Loucy (cell line): ENCODE measurements at regions not wholly inside any gene's neighbourhood (a gene's known extent, or its start where the extent isn't known, plus 50 kb on each side); places are given as distances from the start of the nearest gene placed in this dataset.

Source experiments
- H2AFZ ChIP-seq: fragments of 200-600 bp; sonication (generic); 2 replicates; pipeline ENCODE4 v1.6.0; 2016; ENCODE audit warnings: antibody characterized with exemption, mild to moderate bottlenecking, low read length, moderate library complexity
- H3F3A ChIP-seq: fragments of 200-600 bp; 2 replicates; pipeline ENCODE4 v1.6.0; 2016; ENCODE audit warnings: antibody characterized with exemption, low read depth, mild to moderate bottlenecking
- H3K27me3 ChIP-seq: fragments of 200-600 bp; sonication (generic); 2 replicates; pipeline ENCODE4 v1.6.1; 2014; ENCODE audit warnings: low read length, mild to moderate bottlenecking; ENCODE audit not compliant: insufficient read depth, poor library complexity, severe bottlenecking
- H3K36me3 ChIP-seq: fragments of 200-600 bp; sonication (generic); 2 replicates; pipeline ENCODE4 v1.6.1; 2016; ENCODE audit warnings: low read length; ENCODE audit not compliant: insufficient read depth
- H3K4me1 ChIP-seq: fragments of 200-600 bp; sonication (generic); 2 replicates; pipeline ENCODE4 v1.5.1; 2014; ENCODE audit warnings: low read length, mild to moderate bottlenecking; ENCODE audit not compliant: insufficient read depth, poor library complexity, severe bottlenecking
- H3K4me2 ChIP-seq: fragments of 200-600 bp; sonication (generic); 2 replicates; pipeline ENCODE4 v1.6.0; 2014; ENCODE audit warnings: antibody characterized with exemption, low read length, low read depth, mild to moderate bottlenecking; ENCODE audit not compliant: poor library complexity, severe bottlenecking
- H3K4me3 ChIP-seq: fragments of 200-600 bp; sonication (generic); 2 replicates; pipeline ENCODE4 v1.5.1; 2014; ENCODE audit warnings: low read length, mild to moderate bottlenecking, mixed read lengths; ENCODE audit not compliant: poor library complexity, severe bottlenecking
- H3K79me2 ChIP-seq: fragments of 200-600 bp; sonication (generic); 2 replicates; pipeline ENCODE4 v1.6.1; 2014; ENCODE audit warnings: low read length; ENCODE audit not compliant: insufficient read depth
- H3K9ac ChIP-seq: fragments of 200-600 bp; sonication (generic); 2 replicates; pipeline ENCODE4 v1.6.0; 2014; ENCODE audit warnings: mild to moderate bottlenecking, low read depth, low read length, moderate library complexity; ENCODE audit not compliant: poor library complexity, severe bottlenecking
- H3K9me2 ChIP-seq: fragments of 200-600 bp; sonication (generic); replicated peaks from 2 replicates; pipeline ENCODE4 v1.6.1; 2016; ENCODE audit warnings: low read depth, low read length, mixed read lengths
- H3K9me3 ChIP-seq: fragments of 200-600 bp; sonication (generic); 2 replicates; pipeline ENCODE4 v1.6.1; 2014; ENCODE audit warnings: mild to moderate bottlenecking, antibody characterized with exemption, low read length, low read depth; ENCODE audit not compliant: insufficient read depth
- H4K20me1 ChIP-seq: fragments of 200-600 bp; sonication (generic); 2 replicates; pipeline ENCODE4 v1.6.0; 2014; ENCODE audit warnings: antibody characterized with exemption, low read length, mild to moderate bottlenecking; ENCODE audit not compliant: insufficient read depth, poor library complexity, severe bottlenecking
- EZH2phosphoT487 ChIP-seq: fragments of 200-600 bp; IDR thresholded peaks from 2 replicates; pipeline ENCODE4 v1.6.1; 2018; ENCODE audit warnings: antibody characterized with exemption, mild to moderate bottlenecking, moderate library complexity, borderline replicate concordance
- TF ChIP-seq, protein P1 (sequence below): fragments of 200-600 bp; sonication (generic); conservative IDR thresholded peaks from 2 replicates; pipeline ENCODE4 v1.5.1; 2014; ENCODE audit warnings: mild to moderate bottlenecking, antibody characterized with exemption, low read length

DNA sequence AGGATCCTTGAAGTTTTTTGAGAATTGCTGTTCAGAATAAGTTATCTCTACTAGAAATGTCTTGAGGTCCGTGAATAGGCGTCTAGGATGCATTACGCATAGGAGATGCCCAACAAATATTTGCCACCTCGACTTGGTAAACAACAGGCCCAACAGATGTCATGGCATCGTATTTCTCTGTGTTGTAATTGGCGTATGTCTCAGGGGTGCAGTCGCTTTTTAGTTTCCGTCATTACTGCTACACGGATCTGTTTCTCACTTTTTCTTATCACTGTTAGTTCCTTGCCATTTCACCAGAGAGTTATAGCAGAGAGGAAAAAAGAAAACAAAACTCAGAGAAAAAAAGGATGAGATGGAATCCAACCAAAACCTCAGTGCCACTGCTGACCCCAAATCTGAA is 73.0 kb upstream of the SFMBT2 start:
- no peaks in the 10 kb centered on the region for H3K9me3 ChIP-seq
- H3F3A ChIP-seq: no peaks in the 10 kb centered on the region
- H3K4me2 ChIP-seq: no peak overlapping the region
- TF ChIP-seq EZH2phosphoT487: no peak
- TF ChIP-seq, protein P1, sequence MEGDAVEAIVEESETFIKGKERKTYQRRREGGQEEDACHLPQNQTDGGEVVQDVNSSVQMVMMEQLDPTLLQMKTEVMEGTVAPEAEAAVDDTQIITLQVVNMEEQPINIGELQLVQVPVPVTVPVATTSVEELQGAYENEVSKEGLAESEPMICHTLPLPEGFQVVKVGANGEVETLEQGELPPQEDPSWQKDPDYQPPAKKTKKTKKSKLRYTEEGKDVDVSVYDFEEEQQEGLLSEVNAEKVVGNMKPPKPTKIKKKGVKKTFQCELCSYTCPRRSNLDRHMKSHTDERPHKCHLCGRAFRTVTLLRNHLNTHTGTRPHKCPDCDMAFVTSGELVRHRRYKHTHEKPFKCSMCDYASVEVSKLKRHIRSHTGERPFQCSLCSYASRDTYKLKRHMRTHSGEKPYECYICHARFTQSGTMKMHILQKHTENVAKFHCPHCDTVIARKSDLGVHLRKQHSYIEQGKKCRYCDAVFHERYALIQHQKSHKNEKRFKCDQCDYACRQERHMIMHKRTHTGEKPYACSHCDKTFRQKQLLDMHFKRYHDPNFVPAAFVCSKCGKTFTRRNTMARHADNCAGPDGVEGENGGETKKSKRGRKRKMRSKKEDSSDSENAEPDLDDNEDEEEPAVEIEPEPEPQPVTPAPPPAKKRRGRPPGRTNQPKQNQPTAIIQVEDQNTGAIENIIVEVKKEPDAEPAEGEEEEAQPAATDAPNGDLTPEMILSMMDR: no peak
- H3K27me3 ChIP-seq: no peaks in the 10 kb centered on the region
- no peaks in the 10 kb centered on the region for H3K9me2 ChIP-seq
- no peaks in the 10 kb centered on the region for H3K79me2 ChIP-seq
- H3K4me1 ChIP-seq: peaks cover 26% of the 10 kb centered on the region
- H2AFZ ChIP-seq: no peak overlapping the region
- H3K9ac ChIP-seq: no peak overlapping the region
- no peaks in the 10 kb centered on the region for H4K20me1 ChIP-seq
- no peak overlapping the region for H3K4me3 ChIP-seq
- no peaks in the 10 kb centered on the region for H3K36me3 ChIP-seq

- Histone ChIP-seq H2AFZ (no peak overlapping the region), H3K27me3 (no peaks in the 10 kb centered on the region), H3F3A (no peaks in the 10 kb centered on the region), H3K4me2 (no peak overlapping the region), H3K9me3 (no peaks in the 10 kb centered on the region), H3K4me1 (peaks cover 26% of the 10 kb centered on the region), H3K4me3 (no peak overlapping the region), H3K79me2 (no peaks in the 10 kb centered on the region), H3K9ac (no peak overlapping the region), H3K36me3 (no peaks in the 10 kb centered on the region), H4K20me1 (no peaks in the 10 kb centered on the region), H3K9me2 (no peaks in the 10 kb centered on the region)
- TF ChIP-seq EZH2phosphoT487: no peak
- TF ChIP-seq, protein P1: no peak
Observed at GRCh38 chr10:7482992-7483391, 72.2 kb upstream of the SFMBT2 start.

DNA sequence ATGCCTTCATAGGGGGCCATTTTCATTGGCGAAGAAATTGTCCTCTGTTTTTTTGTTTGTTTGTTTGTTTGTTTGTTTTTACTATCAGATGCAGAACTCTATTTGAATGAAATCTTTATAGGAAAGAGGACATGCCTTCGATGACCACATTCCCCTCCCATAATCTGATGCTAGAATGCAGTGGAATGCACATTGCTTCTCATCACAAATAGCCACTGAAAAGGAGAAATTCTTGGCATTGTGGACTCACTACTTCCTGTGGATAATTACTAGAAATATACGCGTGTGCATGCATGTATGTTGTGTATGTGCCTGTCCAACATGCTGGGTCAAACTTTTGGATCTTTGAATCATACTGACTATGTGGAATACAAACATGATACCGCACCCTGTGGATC is 70.5 kb upstream of the SFMBT2 start:
- H3K79me2 ChIP-seq: no peaks in the 10 kb centered on the region
- H3K9me2 ChIP-seq: no peaks in the 10 kb centered on the region
- no peak for TF ChIP-seq EZH2phosphoT487
- TF ChIP-seq, protein P1: no peak
- peaks cover 26% of the 10 kb centered on the region for H3K4me1 ChIP-seq
- H4K20me1 ChIP-seq: no peaks in the 10 kb centered on the region
- no peaks in the 10 kb centered on the region for H3K27me3 ChIP-seq
- no peak overlapping the region for H3K4me2 ChIP-seq
- peak overlapping the region; percentile 2; the same call in 1 of the 2 replicates for H2AFZ ChIP-seq
- H3K9me3 ChIP-seq: no peaks in the 10 kb centered on the region
- H3K36me3 ChIP-seq: no peaks in the 10 kb centered on the region
- H3K9ac ChIP-seq: no peak overlapping the region
- H3F3A ChIP-seq: no peaks in the 10 kb centered on the region
- no peak overlapping the region for H3K4me3 ChIP-seq
